Activated CD8-positive, alpha-beta memory T cell treated with anti-CD3 and anti-CD28 coated beads, Interleukin-2, amount 50 U/mL, for 1 hour (primary cell): ENCODE measurements at regions not wholly inside any gene's neighbourhood (a gene's known extent, or its start where the extent isn't known, plus 50 kb on each side); places are given as distances from the start of the nearest gene placed in this dataset.

ENCODE experiments used
- DNase-seq: peaks from one replicate; pipeline ENCODE4 v3.0.0-alpha.2; 2020; ENCODE audit errors: extremely low read depth

GRCh38 chr2:217625557-217626169 is 377.1 kb downstream of the TNS1 start:
- DNase-seq, result no peak

GRCh38 chr2:217623281-217623912 is 379.4 kb downstream of the TNS1 start:
- no peak for DNase-seq

GRCh38 chr2:217622205-217623060 is 380.4 kb downstream of the TNS1 start:
- no peak for DNase-seq

- no peak for DNase-seq
Measured at GRCh38 chr2:217621391-217621801, 381.4 kb downstream of the TNS1 start.

- DNase-seq, result no peak
Measured at GRCh38 chr2:217618744-217619143, 384.1 kb downstream of the TNS1 start.

- no peak for DNase-seq
Measured at GRCh38 chr2:217617616-217618022, 385.2 kb downstream of the TNS1 start.

GRCh38 chr2:217616936-217617335 is 385.9 kb downstream of the TNS1 start:
- no peak for DNase-seq

GRCh38 chr2:217615171-217615570 is 387.6 kb downstream of the TNS1 start:
- DNase-seq, result no peak

- no peak for DNase-seq
Measured at GRCh38 chr2:217614498-217614897, 388.3 kb downstream of the TNS1 start.

GRCh38 chr2:217614096-217614495 is 388.7 kb downstream of the TNS1 start:
- DNase-seq, result no peak

GRCh38 chr2:217612920-217613319 is 389.9 kb downstream of the TNS1 start:
- DNase-seq, result no peak

- no peak for DNase-seq
Measured at GRCh38 chr2:217612211-217612610, 390.6 kb downstream of the TNS1 start.

GRCh38 chr2:217611626-217612127 is 391.1 kb downstream of the TNS1 start:
- no peak for DNase-seq

GRCh38 chr2:217611056-217611455 is 391.7 kb downstream of the TNS1 start:
- no peak for DNase-seq

GRCh38 chr2:217610401-217610814 is 392.4 kb downstream of the TNS1 start:
- DNase-seq, result peak; percentile 12

GRCh38 chr2:217609952-217610351 is 392.8 kb downstream of the TNS1 start:
- no peak for DNase-seq

GRCh38 chr2:217606296-217606695 is 396.5 kb downstream of the TNS1 start:
- no peak for DNase-seq

- DNase-seq, result no peak
Measured at GRCh38 chr2:217604527-217605194, 398.1 kb downstream of the TNS1 start.

GRCh38 chr2:217601601-217602000 is 401.2 kb downstream of the TNS1 start:
- DNase-seq, result no peak

- no peak for DNase-seq
Measured at GRCh38 chr2:217599906-217600305, 402.9 kb downstream of the TNS1 start.

- DNase-seq, result no peak
Measured at GRCh38 chr2:217597681-217598080, 405.1 kb downstream of the TNS1 start.

GRCh38 chr2:217597145-217597544 is 405.6 kb downstream of the TNS1 start:
- no peak for DNase-seq
